GM12864 (cell line): ENCODE measurements at regions not wholly inside any gene's neighbourhood (a gene's known extent, or its start where the extent isn't known, plus 50 kb on each side); places are given as distances from the start of the nearest gene placed in this dataset.

ENCODE experiments used
- DNase-seq: peaks from one replicate; pipeline ENCODE4 v3.0.0-alpha.2; 2011; ENCODE audit warnings: low read depth
- H3K4me3 ChIP-seq: 2 replicates; pipeline ENCODE4 v1.5.1; 2011; ENCODE audit warnings: mild to moderate bottlenecking, low read depth, low read length, control low read depth
- CTCF ChIP-seq: IDR thresholded peaks from 2 replicates; pipeline ENCODE4 v1.5.1; 2011; ENCODE audit warnings: low read depth, mild to moderate bottlenecking, moderate library complexity, low read length, control low read depth, inconsistent platforms; ENCODE audit errors: missing control alignments

GRCh38 chr12:93128332-93128707 is 199.2 kb upstream of the EEA1 start:
- DNase-seq: no peak
- no peak for TF ChIP-seq CTCF
- no peak overlapping the region for H3K4me3 ChIP-seq

DNA sequence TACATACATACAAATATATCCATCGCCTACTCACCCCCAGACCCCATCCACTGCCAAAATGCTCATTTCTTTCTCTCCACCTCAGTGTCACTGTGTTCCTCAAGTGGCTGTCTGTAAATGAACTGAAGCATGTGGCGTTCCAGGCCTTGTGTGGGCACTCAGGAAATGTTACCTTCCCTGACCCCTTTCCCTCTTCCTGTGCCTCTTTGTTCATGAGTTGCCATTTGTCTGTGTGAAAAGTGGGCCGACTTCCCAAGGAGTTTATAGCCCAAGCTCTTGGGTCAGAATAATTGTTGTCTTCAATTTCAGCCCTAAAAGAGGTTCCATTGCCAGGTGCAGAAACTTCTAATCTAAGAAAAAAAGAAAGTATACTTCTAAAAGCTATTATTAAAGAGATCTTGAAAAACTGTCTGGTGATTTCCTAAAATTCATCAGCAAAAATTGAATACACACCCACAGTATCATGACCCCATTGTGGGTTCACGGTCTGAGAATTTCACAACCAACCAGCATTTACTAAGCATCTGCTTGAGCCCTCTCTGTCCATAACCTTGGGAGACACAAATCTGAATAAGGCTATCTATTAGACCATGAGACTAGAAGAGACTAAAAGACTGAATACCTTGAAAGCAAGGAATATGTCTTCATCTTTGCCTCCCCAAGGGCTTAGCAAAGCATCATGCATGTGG is 201.4 kb upstream of the EEA1 start:
- TF ChIP-seq CTCF: no peak
- H3K4me3 ChIP-seq: no peak overlapping the region
- no peak for DNase-seq

DNA sequence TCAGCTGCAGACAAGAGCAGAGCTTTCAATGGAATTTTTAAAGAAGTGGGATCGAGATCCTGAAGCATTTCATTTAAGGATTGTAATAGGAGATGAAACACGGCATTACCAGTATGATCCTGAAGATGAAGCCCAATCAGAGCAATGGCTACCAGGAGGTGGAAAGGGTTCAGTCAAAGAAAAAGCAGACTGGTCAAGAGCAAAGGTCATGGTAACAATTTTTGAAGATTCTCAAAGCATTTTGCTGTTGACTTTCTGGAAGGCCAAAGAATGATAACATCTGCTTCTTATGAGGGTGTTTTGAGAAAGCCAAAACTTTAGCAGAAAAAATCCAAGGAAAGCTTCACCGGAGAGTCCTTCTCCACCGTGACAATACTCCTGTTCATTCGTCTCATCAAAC is 204.3 kb upstream of the EEA1 start:
- no peak for DNase-seq
- H3K4me3 ChIP-seq: no peak overlapping the region
- TF ChIP-seq CTCF: no peak

DNA sequence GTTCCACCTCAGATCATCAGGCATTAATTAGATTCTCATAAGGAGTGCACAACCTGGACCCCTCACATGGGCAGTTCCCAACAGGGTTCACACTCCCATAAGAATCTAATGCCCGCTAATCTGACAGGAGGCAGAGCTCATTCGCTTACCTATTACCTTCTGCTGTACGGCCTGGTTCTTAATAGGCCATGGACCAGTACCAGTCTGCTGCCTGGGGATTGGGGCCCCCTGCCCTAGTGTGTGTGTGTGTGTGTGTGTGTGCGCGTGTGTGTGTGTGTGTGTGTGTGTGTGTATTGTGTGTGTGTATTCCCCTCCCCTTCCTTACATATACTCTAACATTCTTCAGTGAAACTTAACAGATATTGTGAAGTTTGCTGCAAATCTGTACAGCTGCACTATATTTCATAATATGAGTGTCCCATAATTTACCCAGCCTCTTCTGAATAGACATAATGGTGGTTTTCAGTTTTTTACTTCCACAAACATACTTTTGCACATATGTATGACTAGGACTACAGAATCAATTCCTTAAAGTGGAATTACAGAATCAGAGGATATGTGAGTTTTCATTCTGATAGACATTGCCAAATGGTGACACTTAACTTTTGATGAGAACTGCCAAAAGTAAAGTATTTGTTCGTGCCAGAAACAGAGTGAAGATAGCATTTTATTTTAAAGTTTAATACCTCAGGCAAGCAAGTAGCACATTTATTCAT is 205.2 kb upstream of the EEA1 start:
- no peak for DNase-seq
- TF ChIP-seq CTCF: no peak

GRCh38 chr12:93134893-93135285 is 205.8 kb upstream of the EEA1 start:
- H3K4me3 ChIP-seq: peak overlapping the region; percentile 14; the same call in 1 of the 2 replicates
- no peak for DNase-seq
- no peak for TF ChIP-seq CTCF

More for the DNA sequence above, 205.2 kb upstream of the EEA1 start:
- H3K4me3 ChIP-seq: no peak overlapping the region

GRCh38 chr12:93135286-93136239 is 206.5 kb upstream of the EEA1 start:
- H3K4me3 ChIP-seq: peak overlapping the region; percentile 14; the same call in 1 of the 2 replicates
- TF ChIP-seq CTCF: no peak
- peak; percentile 56 for DNase-seq
